Ishikawa (cell line): ENCODE measurements at regions not wholly inside any gene's neighbourhood (a gene's known extent, or its start where the extent isn't known, plus 50 kb on each side); places are given as distances from the start of the nearest gene placed in this dataset.

ENCODE experiments used
- CEBPB ChIP-seq: IDR thresholded peaks from 2 replicates; pipeline ENCODE4 v1.6.1; 2012
- CREB1 ChIP-seq: IDR thresholded peaks from 2 replicates; pipeline ENCODE4 v1.6.1; 2012; ENCODE audit warnings: low read depth
- EGR1 ChIP-seq: IDR thresholded peaks from 2 replicates; pipeline ENCODE4 v1.6.1; 2012
- EP300 ChIP-seq: IDR thresholded peaks from 2 replicates; pipeline ENCODE4 v1.6.1; 2012; ENCODE audit warnings: borderline replicate concordance
- FOXM1 ChIP-seq: IDR thresholded peaks from 2 replicates; pipeline ENCODE4 v1.6.1; 2012; ENCODE audit warnings: low read depth, borderline replicate concordance
- MAX ChIP-seq: IDR thresholded peaks from 2 replicates; pipeline ENCODE4 v1.6.1; 2012
- NFIC ChIP-seq: IDR thresholded peaks from 2 replicates; pipeline ENCODE4 v1.6.1; 2012
- RAD21 ChIP-seq: IDR thresholded peaks from 2 replicates; pipeline ENCODE4 v1.6.1; 2012; ENCODE audit warnings: low read depth
- REST ChIP-seq: IDR thresholded peaks from 2 replicates; pipeline ENCODE4 v1.6.1; 2012; ENCODE audit warnings: low read depth, mild to moderate bottlenecking
- TAF1 ChIP-seq: IDR thresholded peaks from 2 replicates; pipeline ENCODE4 v1.6.1; 2012; ENCODE audit warnings: low read depth, mild to moderate bottlenecking
- TCF12 ChIP-seq: IDR thresholded peaks from 2 replicates; pipeline ENCODE4 v1.6.1; 2012; ENCODE audit warnings: low read depth
- TEAD4 ChIP-seq: IDR thresholded peaks from 2 replicates; pipeline ENCODE4 v1.6.1; 2012
- USF1 ChIP-seq: IDR thresholded peaks from 2 replicates; pipeline ENCODE4 v1.6.1; 2012
- YY1 ChIP-seq: IDR thresholded peaks from 2 replicates; pipeline ENCODE4 v1.6.1; 2012; ENCODE audit warnings: low read depth
- ZBTB7A ChIP-seq: IDR thresholded peaks from 2 replicates; pipeline ENCODE4 v1.6.1; 2012; ENCODE audit warnings: low read depth

GRCh38 chr22:49450498-49450897, 377.2 kb downstream of the BRD1 start:
- no peak for TF ChIP-seq REST

- TF ChIP-seq YY1 (no peak), FOXM1 (no peak), ZBTB7A (no peak), RAD21 (no peak), EP300 (no peak), USF1 (no peak), TCF12 (no peak), REST (no peak), TAF1 (no peak), MAX (no peak), NFIC (no peak), CEBPB (no peak), CREB1 (no peak), EGR1 (no peak), TEAD4 (no peak)
Measured at GRCh38 chr22:49449811-49450446, 377.7 kb downstream of the BRD1 start.

GRCh38 chr22:49449377-49449776, 378.3 kb downstream of the BRD1 start:
- no peak for TF ChIP-seq NFIC
- TF ChIP-seq CREB1: no peak
- TF ChIP-seq FOXM1: no peak
- TF ChIP-seq TEAD4: no peak
- TF ChIP-seq RAD21: no peak
- no peak for TF ChIP-seq EP300

- no peak for TF ChIP-seq TAF1
- TF ChIP-seq YY1: no peak
Measured at GRCh38 chr22:49448526-49448925, 379.1 kb downstream of the BRD1 start.

GRCh38 chr22:49447837-49448236, 379.8 kb downstream of the BRD1 start:
- TF ChIP-seq TEAD4 (no peak), RAD21 (no peak), TAF1 (no peak), CEBPB (no peak), FOXM1 (no peak), ZBTB7A (no peak), USF1 (no peak), CREB1 (no peak), YY1 (no peak), TCF12 (no peak), NFIC (no peak), EP300 (no peak), REST (no peak), MAX (no peak), EGR1 (no peak)
